CD4-positive, alpha-beta T cell treated with Interleukin-2 at 100 ng/mL for 4 hours (primary cell): ENCODE measurements at regions not wholly inside any gene's neighbourhood (a gene's known extent, or its start where the extent isn't known, plus 50 kb on each side); places are given as distances from the start of the nearest gene placed in this dataset.

ENCODE experiments used
- DNase-seq: peaks from one replicate; pipeline ENCODE4 v3.0.0-alpha.2; 2020; ENCODE audit warnings: low spot score

DNA sequence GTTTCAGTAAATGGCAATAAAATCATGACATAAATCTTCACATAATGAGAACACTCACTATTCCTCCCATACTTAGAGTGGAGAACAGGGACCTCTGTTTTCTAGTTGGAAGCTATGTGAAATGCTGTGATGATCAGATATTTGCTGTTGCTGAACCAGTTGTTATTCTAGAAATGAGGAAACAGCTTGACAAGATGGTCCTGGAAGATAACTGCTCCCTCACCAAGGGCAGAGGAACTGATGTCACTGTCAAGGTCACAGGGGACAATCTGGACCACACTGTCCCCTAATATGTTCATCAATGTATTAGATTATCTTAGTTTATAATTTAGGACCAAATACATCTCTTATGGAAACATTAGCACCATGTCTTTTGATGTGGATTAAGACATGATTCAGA lies 1173.3 kb downstream of the PCDH17 start:
- DNase-seq: no peak

DNA sequence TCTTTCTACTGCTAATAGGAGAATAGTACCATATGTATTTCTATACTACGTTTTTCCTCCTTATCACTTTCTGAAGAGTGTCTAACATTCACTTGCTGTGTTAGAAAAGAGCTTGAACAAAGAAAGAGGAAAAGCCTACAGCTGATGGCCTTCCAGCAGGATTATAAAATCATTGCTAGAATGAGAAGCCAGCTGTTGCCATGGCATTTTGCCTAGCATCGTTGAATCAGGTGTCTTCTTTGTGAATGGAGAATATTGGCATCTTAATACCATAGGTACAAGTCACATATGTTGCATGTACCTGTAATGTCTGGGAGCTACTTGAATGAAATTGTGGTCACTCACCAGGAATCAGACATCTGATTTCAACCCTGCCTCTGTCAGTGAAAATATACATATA lies 1174.9 kb downstream of the PCDH17 start:
- DNase-seq: no peak

DNA sequence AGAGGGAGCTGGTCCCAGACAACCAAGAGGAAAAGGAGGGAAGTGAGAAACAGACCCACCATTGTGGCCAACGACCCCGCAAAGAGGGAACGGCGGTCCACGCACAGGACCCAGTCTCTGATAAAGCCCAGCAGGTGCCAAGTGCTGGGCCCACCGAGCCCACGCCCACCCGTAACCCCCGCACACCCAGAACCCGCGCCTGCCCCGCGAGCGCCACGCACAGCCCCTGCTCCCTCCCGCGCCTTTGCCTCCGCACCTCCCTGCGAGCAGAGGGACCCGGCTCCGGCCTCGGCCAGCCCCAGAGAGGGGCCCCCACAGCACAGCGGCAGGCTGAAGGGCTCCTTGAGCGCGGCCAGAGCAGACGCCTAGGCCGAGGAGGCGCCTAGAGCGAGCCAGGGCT lies 1192.2 kb downstream of the PCDH17 start:
- DNase-seq: no peak

DNA sequence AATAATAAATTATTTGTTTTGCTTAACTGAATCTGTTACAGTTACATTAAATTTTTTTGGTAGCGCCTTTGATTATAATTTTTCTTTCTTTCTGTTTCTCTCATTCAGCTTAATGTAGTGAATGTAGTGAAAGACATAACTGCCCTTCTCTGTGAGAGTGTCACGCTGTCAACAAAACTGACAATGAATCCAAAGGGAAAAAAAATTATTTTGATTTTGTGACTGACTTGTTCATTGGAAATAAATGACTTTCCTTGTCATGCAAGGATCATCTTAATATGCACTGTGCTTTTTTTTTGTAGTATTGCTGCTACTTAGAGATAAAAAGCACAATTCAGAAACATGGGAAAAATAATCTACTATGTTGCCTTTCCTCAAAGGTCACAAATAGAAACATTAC lies 1196.4 kb downstream of the PCDH17 start:
- DNase-seq: no peak

DNA sequence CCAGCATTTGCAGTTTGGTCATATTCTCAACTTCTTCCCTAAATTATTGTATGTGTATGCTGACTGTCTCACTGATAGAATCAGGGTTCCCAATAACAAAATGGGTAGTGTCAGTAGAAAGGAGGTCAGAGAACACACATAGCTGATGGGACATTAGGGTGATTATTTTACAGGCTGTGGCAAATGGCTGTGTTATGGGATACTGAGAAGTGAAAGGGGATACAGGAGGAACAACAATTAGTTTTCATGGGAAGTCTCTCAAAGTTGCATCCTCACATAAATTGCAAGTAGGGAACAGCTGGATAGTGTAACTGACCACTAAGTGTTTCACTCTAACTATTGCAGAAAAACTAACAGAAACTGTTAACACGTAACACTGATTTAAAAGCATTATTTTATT lies 1199.3 kb downstream of the PCDH17 start:
- no peak for DNase-seq

DNA sequence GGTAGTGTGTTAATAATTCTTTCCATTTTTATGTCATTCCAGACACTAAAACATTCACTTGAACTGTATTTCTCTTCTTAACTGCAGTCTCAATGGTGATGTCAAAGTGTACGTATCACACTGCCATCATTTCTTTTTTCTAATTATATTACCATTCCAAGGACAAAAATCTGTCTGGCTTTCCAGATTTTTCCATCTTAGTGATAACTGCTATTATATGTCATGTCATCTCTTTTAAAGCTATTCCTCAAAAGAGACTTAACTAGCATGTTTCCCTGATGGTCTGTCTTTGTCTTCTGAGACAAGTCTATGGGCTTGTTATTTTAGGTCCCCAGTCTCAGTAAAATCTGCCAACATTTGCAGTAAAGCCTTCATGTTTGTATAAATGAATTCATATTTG lies 1207.1 kb downstream of the PCDH17 start:
- DNase-seq: no peak

DNA sequence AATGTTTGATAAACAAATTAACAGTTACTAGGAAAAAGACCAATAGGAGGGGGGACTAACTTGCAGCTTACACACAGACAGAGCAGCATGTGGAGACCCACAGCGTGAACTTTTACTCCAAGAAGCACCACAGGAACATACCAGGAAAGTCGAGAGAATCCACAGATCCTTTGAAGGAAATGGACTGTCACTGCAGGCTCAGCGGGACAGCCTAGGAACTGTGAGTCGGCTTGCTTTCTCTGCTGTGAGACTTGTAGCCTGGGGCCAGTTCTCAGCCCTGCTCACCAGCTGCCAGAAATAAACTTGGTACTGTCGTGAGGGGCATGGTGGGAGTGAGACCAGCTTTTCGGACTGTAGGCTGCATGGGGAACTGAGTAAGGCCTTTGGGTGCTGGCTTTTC lies 1211.5 kb downstream of the PCDH17 start:
- DNase-seq: no peak

DNA sequence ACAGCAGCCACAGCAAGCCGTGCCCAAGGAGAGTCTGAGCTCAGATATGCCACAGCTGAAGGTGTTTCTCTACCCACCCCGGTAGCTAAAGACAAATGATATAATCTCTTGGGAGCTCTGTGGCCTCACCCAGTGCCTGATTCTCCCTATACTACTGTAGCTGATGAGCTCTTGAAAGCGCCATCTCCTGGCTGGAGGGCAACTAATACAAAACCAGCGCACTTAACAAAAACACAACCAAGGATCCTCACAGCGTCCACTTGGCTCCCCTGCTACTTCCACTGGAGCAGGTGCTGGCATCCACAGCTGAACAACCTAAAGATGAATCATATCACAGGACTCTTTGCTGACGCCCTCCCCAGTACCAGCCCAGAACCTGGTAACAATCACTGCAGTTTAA lies 1212.0 kb downstream of the PCDH17 start:
- DNase-seq: no peak

DNA sequence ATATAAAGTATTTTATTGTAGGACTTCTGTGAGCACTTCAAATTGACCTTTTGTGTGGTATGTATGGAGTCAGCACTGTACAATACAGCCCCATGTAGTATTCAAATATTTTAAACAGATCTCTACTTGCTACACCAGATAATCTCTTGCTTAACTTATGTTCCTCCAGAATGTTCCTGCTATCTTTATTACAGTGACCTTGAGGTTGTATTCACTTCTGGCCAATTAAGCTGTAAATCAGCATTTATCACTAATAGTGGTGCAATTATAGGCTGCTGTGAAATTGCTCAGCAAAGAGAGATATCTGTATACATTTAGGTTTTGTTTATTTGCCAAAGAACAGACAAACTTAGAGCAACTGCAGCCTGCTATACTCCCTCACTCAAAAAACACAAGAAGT lies 1218.6 kb downstream of the PCDH17 start:
- no peak for DNase-seq

DNA sequence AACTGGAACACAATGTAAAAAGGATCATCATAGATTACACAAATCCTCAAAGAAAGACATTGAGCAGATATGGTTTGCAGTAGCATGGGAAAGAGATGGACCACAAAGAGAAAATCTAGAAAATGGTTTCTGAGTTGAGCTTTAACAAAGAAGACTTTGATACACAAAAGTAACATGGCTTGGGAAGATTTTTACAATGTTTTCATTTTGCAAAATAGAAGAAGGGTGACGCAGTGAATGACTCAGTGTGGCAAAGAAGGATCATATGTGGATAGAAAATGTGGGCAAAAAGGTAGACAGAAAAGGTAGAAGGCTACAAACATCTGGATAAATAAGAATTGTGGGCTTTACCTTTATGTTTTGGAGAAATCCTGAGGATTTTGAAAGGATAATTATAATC lies 1220.5 kb downstream of the PCDH17 start:
- no peak for DNase-seq

DNA sequence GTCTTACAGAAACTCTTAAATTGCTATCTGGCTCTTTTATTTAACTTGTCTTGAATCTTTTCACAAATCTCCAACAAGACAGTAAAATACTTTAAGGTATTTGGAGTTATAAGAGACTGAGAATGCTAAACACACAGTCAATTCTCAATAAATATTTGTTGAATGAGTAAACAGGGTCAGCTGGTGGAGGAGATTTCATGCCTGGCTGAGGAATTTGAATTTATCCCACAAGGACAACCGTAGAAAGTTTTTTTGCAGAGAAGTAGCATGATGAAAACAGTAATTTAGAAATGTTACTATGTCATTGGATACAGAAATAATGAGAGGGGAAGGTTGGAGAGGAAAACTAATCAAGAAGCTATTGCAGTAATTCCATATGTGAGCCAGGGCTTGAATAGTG lies 1223.7 kb downstream of the PCDH17 start:
- DNase-seq: no peak

DNA sequence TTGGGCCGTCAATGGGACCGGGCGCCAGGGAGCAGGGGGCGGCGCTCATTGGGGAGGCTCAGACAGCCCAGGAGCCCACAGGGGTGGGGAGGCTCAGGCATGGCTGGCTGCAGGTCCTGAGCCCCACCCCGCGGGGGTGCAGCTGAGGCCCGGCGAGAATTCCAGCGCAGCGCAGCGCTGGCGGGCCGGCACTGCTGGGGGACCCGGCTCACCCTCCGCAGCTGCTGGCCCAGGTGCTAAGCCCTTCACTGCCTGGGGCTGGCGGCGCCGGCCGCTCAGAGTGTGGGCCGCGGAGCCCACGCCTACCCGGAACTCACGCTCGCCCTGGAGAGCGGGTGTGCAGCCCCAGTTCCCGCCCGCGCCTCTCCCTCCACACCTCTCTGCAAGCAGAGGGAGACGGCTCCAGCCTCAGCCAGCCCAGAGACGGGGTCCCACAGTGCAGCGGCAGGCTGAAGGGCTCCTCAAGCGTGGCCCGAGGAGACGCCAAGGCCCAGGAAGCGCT lies 1227.4 kb downstream of the PCDH17 start:
- DNase-seq: no peak

DNA sequence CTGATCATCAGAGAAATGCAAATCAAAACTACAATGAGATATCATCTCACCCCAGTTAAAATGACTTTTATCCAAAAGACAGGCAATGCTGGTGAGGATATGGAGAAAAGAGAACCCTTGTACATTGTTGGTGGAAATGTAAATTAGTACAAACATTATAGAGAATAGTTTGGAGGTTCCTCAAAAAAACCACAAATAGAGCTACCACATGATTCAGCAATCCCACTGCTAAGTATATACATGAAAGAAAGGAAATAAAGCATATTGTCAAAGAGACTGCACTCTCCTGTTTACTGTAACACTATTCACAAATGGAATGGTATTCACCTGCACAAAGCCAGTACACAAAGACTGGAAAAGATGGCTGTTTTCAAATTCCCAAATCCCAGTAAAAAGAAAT lies 1233.7 kb downstream of the PCDH17 start:
- no peak for DNase-seq

DNA sequence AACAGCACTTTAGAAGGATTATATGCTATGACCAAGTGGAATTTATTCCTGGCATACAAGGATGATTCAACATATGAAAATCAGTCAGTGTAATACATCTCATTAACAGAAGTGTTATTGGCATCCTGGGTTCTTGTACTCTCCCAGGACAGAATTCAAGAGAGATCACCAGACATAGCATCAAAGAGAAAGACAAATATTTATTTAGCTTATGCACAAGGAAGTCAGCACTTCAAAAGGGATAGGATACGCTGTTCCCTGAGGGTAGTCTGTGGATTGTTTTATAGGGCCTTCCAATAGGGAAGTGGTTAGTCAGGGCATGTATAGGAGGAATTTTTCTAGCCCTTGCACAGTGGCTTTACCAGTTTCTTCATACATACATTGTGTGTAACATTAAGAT lies 1238.0 kb downstream of the PCDH17 start:
- DNase-seq: no peak

DNA sequence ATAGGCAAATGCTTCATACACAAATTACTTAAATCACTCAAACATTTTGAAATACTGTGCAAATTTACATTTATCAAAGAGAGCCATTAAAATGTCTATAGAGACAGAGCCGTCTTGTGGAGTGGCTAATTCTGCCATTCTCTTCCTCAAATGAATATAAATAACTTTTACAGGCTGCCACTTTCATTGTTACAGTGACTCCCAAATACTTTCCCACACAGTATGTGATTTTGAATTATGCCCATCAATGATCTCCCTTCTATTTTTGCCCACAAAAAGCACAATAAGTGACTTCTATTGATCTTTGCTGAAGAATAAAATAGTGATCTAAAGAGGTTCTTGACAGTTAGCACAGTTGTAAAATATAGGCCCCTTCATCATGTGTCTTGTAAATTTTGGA lies 1244.9 kb downstream of the PCDH17 start:
- no peak for DNase-seq

DNA sequence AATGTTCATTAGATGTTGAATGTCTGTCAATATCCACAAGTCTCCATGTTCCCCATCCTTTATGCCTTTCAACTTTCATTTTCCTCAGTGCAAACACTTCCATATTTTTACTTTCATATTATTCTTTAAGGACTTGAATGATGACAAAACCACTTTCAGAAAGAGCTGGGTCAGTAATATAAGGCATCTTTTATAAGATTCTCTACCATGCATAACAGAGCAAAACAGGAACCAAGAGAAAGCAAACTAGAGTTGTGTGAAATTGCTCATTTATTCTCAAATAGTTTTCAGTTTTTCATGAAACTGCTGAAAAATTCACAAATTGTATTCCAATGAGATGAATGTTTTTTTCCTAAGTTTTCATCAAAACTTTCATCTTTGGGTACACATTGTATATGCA lies 1247.6 kb downstream of the PCDH17 start:
- no peak for DNase-seq

DNA sequence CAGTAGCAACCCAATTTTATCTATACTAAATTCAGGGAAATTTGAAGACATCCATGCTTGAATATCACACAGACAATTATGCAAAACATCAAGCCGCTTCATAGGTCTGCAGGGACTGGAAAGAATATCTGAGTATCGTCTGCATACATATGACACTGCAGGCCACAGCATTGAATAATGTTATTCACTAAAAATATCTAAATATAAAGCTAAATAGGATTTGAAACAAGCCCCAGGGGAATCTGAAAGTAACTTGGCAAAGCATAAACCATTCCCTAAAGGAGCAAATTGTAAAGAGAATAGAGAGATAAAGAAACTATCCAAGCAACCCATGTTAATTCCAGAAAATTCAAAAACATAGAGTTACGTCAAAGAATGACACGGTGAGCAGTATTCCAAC lies 1251.0 kb downstream of the PCDH17 start:
- no peak for DNase-seq

DNA sequence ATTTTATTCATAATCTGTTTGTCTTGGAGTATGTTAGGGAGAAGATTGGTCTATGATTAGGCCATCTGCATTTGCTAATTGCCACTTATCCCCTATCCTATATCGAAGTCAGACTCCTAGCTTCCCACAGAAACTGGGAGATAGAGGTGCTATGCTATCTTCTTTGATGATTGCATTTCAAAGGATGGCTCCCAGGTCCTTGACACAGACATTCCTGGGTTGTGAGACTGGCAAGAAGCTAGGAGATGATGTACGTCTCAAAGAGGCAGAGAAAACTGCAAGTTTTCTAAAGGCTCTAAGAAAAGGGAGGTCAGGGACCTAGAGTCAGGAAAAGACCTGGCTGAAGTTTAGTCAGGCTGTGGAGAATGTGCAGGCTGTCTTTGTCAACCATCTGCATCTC lies 1251.9 kb downstream of the PCDH17 start:
- DNase-seq: no peak

DNA sequence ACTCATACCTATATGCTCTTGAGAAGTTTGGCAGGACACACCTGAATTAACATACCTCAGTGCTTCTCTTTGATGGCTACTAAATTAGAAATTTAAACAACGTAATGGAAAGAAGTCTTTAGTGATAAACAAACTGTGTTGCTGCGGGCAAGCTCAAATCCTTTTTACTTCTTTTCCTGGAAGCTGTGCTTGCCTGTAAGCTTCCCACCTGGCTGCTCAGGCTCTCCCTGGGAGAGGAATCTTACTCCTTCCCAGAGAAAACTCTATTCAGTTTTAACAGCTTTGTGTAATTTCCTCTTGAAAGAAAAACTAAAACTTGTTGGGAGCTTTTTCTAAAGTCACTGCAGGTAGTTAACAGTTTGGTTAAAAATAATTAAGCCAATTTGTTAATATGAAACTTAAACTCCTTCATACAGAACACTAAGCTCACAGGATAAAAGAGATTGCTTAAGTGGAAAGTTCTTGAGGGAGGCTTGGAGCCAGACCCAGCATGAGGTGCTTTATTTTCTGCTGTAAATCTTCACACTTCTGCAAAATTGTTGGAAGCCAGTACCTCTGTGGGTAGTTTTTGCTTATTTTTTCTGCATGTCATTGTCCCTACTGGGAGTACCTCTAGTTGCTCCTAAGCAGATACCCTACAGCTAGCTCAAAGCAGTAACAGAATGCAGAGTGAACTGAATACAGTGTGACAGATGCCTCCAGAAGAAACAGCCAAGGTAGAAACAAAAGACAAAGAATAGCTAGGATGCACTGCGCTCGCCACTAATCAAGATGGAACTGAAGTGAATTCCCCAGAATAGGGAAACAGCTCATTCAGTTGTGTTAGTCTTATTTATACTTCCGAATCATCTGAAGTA lies 1253.0 kb downstream of the PCDH17 start:
- DNase-seq: no peak

DNA sequence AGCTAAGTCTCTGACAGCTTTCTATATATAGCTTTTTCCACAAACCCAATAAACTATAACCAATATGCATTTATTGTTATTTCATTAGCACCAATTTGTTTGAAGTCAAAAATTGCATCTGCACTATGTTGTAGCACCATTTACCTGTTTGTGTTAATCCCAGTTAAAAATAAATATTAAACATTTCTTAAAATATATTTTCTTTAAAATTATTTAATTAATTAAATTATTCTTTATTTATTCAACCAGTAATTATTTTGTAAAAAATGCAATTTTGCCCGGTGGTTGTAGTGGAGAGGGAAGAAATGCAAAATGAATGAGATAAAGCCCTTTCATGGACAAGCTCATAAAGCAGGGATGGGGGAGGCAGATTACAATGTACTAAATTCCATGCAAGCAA lies 1257.9 kb downstream of the PCDH17 start:
- DNase-seq: no peak

DNA sequence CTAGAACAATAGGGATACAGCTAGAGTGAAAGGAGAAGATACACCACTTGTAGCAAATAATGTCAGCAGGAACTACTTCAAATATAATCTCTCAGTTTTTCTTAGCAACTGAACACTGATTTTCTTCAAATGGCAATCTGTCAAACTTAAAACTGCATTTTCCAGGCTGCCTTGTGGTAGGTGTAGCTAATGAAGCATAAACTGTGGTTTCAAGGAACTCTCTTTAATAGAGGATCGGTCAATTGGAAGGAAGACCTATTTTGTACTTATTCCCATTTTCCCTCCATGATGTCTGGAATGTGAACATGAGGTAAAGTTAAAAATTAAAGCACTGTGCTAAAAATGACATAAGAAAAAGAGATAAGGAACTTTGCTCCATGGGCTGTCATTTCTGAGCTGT lies 1261.9 kb downstream of the PCDH17 start:
- DNase-seq: no peak

DNA sequence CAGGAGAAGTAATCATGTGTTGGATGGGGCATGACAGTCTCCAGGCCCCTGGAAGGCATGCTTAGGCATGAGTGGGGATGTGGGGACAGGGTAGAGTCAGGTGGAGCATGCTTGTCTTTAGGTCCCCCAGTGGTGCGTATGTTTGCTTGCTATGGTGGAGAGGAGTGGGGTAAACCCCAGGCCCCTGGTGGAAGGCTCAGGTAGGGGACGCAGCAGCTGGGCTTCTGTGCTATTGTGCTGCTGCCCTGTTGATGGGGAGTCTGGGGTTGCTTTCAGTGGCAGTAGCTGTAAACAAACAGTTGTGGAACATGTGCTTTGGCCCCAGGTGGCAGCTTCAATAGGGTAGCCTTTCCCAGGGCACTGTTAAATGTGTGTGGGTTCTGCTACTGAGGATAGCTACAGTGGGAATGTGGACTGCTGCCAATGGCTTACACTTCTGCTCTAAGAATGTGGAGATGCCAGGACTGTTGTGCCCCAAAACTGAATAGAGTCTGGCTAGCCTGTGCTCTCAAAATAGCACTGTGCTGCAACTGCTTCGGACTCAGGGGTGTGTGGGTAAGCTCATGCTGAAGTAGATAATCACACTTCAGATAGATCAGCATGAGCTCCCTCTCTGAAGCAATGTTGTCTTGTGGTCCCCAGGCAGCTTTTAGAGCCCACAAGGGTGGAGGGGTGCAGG lies 1257.3 kb downstream of the DIAPH3 start:
- no peak for DNase-seq

DNA sequence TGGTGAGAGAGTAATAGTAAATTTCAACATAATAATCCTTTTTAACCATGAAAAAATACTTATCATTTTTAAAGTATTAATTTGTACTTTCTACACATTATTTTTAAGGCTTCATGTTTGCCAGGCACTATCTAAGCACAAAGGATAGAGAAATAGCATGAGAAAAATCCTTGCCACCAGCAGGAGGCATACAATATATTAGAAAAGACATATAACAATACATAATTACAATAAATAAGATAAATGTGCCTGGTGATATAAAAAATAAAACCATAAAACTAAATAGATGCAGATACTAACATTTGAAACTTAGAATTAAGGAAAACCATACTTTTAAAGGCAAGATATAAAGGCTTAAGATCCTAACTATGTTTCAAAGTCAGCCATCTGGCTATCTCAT lies 1256.4 kb downstream of the DIAPH3 start:
- no peak for DNase-seq
